HG02852 (cell line): ENCODE measurements at regions not wholly inside any gene's neighbourhood (a gene's known extent, or its start where the extent isn't known, plus 50 kb on each side); places are given as distances from the start of the nearest gene placed in this dataset.
"Not testable (repeated sequence)": the region's sequence is repeated elsewhere in the genome, so short reads cannot be mapped to it uniquely, and the experiment has no call there.

Experiments
- ATAC-seq: cut with Tn5 transposase; IDR thresholded peaks from one replicate; pipeline ENCODE4 v1.9.1; 2021; ENCODE audit warnings: mild to moderate bottlenecking, moderate library complexity; ENCODE audit not compliant: unreplicated experiment

DNA sequence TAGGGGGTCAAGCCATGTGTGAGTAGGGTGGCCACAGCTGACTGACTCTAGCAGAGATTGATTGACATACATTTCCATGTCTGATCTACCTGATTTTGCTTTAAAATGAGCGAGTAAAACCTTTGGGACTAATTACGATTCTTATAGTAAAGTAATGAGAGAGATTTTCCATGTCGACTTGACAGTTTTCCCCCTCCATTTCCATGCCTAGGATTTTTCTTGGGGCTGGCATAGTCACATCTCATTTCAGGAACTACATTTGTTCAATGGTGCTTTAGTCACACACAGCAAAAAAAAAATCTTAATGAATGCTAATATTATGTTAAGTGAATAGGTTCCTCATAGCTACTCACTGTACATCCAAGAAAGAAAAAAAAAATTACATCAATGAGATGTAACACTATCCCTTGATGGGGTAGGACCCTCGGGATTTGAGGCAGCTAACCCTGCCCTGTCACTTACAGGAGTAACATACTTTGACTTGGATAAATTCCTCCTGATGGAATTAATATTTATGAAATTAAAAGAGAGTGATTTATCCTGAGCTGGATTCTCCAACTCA is 690.9 kb downstream of the TDRD15 start:
- no peak for ATAC-seq

DNA sequence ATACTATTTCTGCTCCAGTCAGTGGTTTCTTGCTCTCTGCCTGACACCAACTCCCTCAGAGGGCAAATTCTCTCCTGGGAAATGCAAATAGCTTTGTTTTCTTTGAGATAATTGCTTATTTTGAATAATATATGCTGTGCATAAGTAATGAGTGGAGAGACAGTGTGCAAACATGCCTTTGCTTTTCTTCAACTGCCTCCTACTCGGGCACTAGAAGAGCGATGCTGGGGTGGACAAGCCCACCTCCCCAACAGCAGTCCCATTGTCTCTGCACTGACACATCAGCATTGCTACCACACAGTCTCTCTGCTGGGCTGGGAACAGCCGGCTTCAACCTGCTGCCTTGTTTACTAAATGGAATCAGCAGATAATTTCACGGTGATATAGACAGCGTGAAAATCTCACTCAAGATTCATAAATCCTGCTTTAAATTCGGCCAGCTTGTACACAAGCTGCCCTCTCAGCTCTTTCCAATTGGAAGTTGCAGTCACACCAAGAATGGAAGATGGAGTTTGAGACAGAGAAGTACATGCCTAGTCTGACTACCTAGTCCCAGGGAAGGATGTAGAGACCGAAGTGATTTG is 694.5 kb downstream of the TDRD15 start:
- no peak for ATAC-seq

DNA sequence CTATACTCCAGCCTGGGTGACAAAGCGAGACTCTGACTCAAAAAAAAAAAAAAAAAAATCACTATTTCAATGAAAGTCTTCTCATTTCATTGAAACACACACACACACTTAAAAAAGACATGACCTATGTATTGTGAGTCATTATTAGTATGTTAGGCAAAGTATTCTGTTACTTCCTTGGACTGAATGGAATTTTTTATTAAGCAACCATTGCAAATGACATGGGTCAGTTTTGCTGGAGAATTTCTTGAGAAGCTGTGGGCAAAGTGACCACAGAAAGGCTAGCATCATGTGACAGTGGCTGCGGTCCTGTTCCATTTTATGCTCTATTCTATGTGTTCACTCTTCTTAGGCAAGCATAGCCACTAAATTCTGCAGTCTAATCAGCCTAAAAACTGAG is 695.7 kb downstream of the TDRD15 start:
- ATAC-seq, result no peak

DNA sequence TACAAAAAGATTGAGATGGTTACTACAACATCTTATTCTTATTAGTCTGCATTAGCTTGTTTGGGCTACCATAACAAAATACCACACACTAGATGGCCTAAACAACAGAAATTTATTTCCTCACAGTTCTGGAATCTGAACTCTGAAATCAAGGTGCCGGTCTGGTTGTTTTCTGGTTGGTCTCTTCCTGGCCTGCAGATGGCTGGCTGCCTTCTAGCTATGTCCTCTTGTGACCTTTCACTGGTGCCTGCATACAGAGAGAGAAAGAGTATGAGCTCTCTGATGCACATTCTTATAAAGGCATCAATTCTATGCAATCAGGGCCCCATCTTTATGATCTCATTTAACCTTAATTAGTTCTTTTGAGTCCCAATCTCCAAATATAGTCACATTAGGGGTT is 696.5 kb downstream of the TDRD15 start:
- ATAC-seq, result no peak

DNA sequence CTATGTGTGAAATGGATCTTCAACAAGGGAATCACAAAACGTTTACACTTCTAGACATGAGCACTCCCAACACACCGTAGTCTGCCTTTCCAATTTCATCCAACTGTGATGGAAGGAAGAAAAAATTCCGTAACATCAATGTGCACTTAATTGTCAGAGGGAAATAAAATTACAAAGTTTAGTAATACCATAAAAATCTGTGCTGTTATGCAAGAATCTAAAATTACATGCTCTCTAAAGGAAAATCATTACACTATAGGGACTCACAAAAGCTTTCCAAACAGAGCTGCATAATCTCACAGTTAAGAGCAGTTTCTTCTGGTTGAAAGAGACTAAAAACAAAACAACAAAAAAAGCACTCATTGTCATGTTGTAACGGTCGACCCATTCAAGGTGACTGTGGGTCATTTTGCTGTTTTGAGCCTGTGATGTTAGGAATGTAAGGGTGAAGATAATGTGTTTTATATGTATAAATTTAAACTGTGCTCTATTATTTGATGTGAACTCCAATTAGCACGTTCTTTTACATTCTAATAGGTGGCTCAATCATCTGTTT is 698.0 kb downstream of the TDRD15 start:
- no peak for ATAC-seq

DNA sequence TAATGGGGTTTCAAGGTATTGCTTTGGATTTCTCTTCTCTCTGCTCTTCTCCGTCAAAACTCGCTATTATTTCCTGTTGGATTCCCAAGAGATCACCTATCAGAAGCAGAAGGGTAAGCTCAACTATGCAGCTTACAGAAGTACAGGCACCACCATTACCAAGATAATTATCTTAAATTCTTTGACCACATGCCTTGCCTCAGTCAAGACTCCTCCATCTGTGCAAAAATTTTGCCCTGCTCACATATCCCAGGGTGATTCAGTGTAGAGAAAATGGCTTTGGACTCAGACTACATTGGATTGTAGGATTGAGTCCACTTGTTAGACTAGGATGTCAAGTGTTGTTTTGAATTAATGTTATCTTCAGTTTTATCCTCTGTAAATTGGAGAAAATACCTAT is 698.7 kb downstream of the TDRD15 start:
- no peak for ATAC-seq

DNA sequence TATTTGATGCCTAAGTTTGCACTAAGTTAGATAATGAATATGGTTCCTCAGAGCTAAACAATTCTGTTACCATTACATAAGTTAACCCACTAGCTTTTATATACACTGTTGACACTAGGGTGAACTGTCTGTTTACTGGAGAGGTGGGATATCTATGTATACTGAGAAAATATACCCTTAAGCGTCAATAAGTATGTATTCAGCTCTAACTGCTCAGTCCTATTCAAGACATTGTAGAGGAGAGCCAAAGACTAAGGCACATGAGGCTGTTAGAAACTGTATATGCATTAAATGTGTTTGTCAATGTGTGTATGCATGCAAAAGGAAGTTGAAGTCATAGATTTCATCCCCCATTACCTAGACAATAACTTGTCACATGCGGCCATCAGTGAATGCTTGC is 710.0 kb downstream of the TDRD15 start:
- ATAC-seq, result no peak

DNA sequence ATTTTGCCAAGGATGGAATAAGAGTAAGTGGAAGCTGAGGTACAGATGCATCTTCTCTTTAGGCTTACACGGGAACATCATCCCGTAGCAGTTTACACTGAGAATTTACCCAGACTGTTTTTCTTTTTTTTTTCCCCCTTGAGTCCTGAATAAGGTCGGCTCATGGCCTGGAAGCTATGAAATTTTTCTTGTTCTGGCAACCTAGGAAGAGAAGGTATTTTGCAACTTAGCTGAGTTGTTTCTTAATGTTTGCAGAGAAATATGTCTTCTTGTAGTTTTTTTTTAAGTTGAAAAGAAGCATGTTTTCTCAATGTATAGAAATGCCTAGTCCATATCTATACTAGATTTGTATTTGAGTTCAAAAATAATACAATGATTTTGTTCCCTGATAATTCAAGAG is 712.5 kb downstream of the TDRD15 start:
- no peak for ATAC-seq

DNA sequence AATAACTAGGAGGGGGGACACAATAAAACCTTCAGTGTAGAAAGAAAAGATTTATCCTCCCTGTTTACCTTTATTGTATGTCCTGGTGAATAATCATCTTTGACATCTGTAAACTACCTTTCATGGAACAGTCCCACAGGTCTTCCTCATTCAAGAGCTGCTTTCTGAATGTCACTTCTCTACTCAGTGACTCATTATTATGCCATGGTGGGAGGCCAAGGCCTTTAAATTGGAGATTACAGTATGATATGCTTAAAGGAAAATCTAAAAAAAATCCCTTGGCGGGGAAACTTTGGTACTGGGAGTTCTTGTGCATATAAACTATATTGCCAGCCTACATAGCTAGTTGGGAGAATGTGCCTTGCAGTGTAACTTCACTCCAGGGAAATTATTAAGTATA is 713.0 kb downstream of the TDRD15 start:
- ATAC-seq, result no peak

DNA sequence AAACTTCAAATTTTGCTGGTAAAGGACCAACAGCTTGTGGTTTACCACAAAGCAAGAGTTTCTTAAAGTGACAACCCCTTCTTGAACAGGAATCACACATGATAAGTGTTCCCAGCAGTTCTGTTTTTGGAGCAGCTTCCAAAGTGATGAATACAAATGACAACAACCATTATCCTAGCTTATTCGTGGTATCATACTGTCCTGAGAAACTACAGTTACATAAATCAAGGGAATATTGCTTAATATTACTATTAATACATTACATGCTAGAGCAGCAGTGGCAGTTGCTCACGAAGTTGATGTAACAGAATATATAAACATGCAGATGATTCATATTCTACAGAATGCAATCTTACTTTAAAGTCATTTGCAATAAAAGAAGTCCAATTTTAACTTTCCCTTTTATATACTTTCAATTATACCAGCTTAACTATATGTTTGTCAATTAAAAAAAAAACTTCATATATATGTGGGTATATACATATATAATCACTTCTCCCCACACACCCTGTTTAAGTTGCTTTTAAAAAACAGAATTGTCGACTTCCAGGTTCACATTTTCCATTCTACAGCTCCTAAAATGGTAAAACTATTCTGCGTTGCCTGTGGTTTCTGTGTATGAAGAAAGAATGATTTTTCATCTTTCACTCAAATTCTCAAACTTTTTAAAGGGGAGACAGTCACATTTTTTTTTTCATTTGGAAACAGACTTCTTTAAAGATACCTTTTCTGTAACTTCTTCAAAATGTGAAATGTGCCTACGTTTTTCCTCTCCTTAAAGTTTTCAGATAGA is 713.6 kb downstream of the TDRD15 start:
- ATAC-seq, result no peak

DNA sequence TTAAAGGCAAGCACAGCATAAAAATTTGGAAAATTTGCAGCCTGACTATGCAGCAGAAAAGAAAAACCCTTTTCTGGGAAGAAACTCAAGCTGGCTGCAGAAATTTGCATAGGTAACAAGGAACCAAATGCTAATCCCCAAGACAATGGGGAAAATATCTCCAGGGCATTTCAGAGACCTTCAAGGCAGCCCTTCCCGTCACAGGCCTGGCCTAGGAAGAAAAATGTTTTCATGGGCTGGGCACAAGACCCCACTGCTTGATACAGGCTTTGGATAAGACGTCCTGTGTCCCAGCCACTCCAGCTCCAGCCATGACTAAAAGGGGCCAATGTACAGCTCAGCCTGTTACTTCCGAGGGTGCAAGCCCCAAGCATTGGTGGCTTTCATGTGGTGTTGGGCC is 717.6 kb downstream of the TDRD15 start:
- no peak for ATAC-seq

DNA sequence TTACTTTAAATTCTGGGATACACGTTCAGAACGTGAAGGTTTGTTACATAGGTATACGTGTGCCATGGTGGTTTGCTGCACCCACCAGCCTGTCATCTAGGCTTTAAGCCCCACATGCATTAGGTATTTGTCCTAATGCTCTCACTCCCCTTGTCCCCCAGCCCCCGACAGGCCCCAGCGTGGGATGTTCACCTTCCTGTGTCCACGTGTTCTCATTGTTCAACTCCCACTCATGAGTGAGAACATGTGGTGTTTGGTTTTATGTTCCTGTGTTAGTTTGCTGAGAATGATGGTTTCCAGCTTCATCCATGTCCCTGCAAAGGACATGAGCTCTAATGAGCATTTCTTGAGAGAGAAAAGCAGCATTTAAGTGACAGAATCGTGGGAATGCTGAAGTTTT is 726.6 kb downstream of the TDRD15 start:
- not testable (repeated sequence) for ATAC-seq

DNA sequence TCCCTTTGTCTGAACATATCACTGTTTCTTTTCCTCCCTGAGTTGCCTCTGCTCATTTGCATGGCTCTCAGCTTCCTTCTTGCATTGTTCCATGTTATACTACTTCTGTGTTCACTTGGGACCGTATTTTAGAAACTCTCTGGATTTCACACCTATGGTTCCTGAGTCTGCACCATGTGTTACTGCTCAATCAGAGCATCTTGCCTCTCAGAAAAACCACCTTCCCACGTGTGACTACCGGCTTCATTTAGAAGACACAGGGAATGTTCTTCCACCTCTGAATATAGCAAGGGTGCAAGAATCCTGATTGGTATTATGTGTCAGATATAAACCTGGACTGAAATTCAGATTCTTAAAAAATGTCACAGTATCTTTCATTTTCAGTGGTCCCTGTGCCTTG is 731.2 kb downstream of the TDRD15 start:
- ATAC-seq, result no peak

DNA sequence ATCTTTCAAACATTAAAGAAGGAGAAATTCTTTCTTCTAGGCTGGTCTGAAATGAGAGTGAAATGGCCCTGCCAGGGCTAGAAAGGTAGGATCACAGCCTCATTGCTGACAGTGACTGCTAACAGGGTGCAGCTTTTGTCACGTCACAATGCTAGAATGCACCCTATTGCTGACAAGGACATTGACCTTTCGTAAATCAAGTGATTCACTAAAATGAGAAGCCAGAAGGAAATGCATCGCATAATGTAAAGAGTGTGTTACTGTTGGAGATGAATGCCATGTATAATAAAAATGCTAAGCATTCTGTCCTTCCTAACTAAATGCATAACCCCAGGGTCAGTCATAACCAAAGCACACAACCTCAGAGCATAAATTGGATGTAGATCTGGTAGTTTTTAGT is 732.9 kb downstream of the TDRD15 start:
- ATAC-seq, result no peak

DNA sequence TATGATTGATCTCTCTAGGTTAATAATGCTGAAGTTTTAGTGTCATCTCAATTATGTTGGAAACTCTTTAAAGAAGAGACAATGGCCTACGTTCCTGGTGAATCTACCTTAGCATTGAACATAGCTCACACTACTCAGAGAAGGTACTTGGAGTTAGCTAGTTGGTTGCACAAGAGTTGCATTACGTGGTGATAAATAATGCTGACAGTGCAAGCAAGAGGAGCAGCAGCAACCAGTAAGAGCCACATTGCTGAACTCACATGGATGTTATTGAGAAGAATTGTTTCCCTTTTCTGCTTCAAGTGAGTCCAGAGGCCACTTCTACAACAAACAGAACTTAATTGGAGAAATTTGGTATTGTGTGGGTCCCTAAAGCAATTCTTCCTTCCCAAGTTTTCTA is 737.1 kb downstream of the TDRD15 start:
- no peak for ATAC-seq

DNA sequence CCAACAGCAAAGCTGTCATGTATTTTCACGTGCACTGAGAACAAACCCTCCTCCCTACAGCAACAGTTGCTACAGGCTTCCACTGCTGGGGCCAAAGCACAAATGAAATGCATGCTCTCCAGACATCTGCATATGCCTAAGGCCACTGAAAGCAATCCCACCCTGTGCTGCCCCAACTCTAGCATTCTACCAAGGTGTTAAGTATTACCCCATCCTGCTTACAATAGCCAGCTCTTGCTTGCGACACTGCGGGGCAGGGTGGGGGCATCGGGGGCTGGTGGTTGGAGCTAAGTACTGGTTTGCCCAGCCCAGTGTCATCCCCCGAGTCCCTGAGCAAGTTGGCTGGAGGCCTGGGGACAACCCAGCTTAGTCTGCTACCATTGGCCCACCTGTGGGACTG is 742.5 kb downstream of the TDRD15 start:
- ATAC-seq, result no peak

DNA sequence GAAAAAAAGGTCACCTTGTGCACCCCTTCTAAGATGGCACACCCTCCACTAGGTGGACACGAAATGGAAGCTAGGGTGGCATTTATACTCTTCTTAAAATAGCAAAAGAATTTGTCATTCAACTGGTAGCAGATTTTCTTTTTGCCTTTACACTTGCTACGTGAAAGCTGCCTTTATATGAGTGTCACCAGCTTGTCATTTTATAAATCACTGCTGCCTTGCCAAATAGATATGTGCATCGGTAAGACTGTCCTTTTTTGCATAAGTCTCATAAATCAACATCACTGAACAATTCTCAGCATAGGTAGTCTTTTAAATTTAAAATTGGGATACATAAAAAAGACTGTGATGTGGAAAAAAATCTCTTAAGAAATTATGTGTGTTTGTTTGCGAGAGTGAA is 764.1 kb downstream of the TDRD15 start:
- ATAC-seq, result no peak

DNA sequence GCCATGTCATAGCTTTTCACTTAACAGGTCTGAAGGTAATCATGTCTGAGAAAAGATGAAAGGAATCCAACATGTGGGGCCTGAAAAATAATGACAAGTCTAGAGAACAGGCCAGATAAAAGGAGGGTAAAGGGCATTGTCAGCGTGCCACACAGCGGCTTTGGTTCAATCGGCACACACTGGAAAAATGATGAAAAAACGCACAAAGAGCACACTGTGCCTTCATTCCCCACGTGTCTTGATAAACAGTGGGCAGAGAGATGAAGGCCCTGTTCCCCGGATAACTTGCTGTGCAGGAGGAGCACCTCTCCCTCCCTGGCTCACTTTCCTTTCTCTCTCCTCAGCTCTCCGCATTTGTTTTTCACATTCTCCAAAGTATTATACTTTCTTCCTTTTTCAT is 766.3 kb downstream of the TDRD15 start:
- no peak for ATAC-seq

DNA sequence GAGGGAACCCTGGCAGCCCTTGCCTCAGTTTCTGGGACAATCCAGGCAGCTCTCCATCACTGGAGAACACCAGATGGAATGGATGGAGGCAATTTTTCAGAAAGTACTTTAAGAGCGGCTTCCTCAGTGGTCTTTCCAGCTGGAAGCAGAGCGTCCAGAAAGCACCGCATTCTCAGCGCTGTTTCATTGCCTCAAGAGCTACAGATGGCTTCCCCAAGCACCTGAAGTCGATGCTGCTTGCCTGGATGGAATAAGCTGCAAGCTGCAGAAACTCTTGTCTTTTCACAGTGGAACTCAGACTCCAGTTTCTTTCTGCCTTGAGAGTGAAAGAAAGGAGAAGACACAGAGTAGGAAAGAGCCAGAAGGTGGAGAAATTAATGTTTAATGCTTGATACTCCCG is 766.9 kb downstream of the TDRD15 start:
- ATAC-seq, result no peak

DNA sequence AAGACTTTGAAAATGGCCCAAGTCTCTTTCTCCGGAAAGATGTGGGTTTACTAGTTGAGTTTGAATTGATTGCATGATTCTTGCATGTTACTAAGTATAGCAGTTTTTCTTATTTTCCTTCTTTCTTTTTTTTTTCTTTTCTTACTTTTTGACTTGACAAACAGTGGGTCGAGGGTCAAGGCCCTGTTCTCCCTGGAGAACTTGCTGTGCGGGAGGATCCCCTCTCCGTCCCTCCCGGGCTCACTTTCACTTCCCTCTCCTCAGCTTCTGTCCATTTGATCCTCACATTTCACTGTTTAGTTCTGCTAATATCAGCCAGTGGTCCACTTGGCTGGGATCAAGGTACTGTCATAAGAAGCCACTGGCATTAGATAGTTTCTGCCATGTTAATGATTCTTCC is 767.4 kb downstream of the TDRD15 start:
- no peak for ATAC-seq

DNA sequence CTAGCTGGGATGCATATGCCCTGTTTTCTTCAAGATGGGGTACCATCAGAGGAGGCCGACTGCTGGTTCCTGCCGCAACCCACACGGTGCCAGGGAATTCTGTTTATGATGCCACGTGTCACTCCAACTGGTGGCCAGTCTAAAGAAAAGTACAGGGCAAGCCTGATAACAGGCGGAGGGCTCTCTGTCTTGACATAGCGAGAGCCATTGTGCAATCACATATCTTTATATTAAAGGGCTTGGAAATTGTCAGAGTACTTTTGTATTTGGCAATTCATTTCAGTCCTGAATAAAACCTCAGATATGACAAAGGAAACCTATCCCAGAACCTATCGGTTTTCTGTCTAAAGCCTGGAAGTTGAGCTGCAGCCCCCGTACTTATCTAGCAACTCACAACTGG is 768.4 kb downstream of the TDRD15 start:
- ATAC-seq, result no peak

DNA sequence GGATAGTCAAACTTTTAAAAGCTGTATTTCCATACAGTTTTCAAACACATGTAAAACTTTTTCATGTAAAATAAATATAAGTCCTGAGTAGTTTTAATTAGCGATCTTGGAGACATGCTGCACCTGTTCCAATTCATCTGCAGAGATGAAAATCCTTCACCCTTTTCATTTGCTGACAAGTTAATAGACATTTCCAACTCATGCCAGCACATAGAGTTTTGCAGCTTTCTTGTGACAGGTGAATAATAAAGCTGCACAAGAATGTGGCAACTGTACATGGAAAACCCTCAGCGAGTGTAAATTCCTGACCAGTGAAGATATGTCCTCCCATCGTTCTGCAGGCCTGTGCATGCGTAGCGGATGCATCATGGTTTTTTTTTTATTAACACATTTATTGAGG is 771.4 kb downstream of the TDRD15 start:
- no peak for ATAC-seq
